ENCODE measurements at regions not wholly inside any gene's neighbourhood (a gene's known extent, or its start where the extent isn't known, plus 50 kb on each side); places are given as distances from the start of the nearest gene placed in this dataset.

GRCh38 chr2:166614029-166614428 is 120.0 kb upstream of the SCN7A start:
- TF ChIP-seq CTCF (IDR thresholded peaks at IDR 0.05; ENCODE audit: low read length) (no peak), EZH2 (IDR thresholded peaks at IDR 0.05; ENCODE audit: borderline replicate concordance, low read length) (no peak)

Data from OCI-LY1 (cell line).